Mammary epithelial cell (primary cell): ENCODE measurements at regions not wholly inside any gene's neighbourhood (a gene's known extent, or its start where the extent isn't known, plus 50 kb on each side); places are given as distances from the start of the nearest gene placed in this dataset.

ENCODE experiments used
- CTCF ChIP-seq, 2 donors: IDR thresholded peaks in 1 of 2; conservative IDR thresholded peaks in 1 of 2; 2 replicates each; pipeline ENCODE4 v1.5.1; 2011 to 2012; ENCODE audit warnings: inconsistent platforms in 2 of 2, low read length in 2 of 2, mild to moderate bottlenecking in 2 of 2, control low read depth in 1 of 2, low read depth in 1 of 2; ENCODE audit not compliant: insufficient read depth in 1 of 2; ENCODE audit errors: extremely low read depth in 1 of 2
- EZH2 ChIP-seq: IDR thresholded peaks from 2 replicates; pipeline ENCODE4 v1.6.1; 2012; ENCODE audit warnings: low read length, inconsistent platforms, borderline replicate concordance

DNA sequence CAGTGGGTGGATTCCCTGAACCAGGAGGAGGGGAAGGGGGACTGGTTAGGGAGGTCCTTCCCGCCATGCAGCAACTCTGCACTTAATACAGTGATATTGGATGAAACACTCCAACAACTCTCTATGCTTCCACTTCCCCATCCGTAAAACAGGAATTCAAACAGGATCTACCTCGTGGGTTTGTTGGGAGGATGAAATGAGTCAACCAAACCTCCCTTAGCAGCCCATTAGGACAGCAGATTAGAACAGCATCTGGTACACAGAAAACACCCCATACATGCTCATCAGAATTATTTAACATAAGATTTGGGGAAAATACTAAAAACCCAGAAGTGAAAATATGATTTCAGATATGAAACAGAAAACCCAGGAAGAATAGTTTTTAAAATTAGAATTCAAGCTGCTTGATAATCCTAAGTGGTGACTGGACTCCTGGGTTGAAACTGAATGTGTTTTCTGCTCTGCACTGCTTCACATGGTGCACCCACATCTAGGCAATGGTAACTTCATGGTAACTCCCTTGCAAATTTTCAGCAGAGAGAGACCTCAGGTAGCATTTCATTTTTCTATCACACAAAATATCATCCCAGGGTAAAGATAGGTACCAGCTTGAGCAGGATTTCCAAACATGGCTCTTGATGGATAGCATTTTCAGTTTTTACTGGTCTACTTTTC, 326.8 kb upstream of the FRG2C start:
- TF ChIP-seq CTCF (conservative IDR thresholded peaks at IDR 0.05 in 1 of 2, IDR thresholded peaks at IDR 0.05 in 1 of 2; ENCODE audit: extremely low read depth in 1 of 2, insufficient read depth in 1 of 2, low read depth in 1 of 2, low read length in 2 of 2) (no peak), EZH2 (no peak)
